HCT116 (cell line): ENCODE measurements at regions not wholly inside any gene's neighbourhood (a gene's known extent, or its start where the extent isn't known, plus 50 kb on each side); places are given as distances from the start of the nearest gene placed in this dataset.

Source experiments
- ATAC-seq: fragments of 200-7000 bp; cut with Tn5 transposase; 2 replicates; pipeline ENCODE4 v1.9.1; 2020; ENCODE audit warnings: mild to moderate bottlenecking, moderate library complexity
- BruUV-seq: library from RNA; stranded (reverse); fragments of 400-500 nt; replicated peaks from 2 replicates; lab custom pipeline; 2021; lab: Mats Ljungman, UMichigan
- CTCF ChIA-PET: fragments of 300-600 bp; sonication (Branson Sonifier 250); formaldehyde crosslinking; loops from one replicate; lab custom pipeline; 2021; ENCODE audit warnings: antibody characterized with exemption; lab: Charles Lee
- POLR2A ChIA-PET: fragments of 300-600, 350-600 bp; sonication (Branson Sonifier 250); formaldehyde crosslinking; loops from one replicate; lab custom pipeline; 2021; ENCODE audit warnings: antibody characterized with exemption; lab: Charles Lee
- RAD21 ChIA-PET, 2 experiments: fragments of 300-600 bp; sonication (Branson Sonifier 250); formaldehyde crosslinking; loops; one replicate each; lab custom pipeline; 2023; ENCODE audit warnings: low total read pairs in 2 of 2; ENCODE audit not compliant: uncharacterized antibody in 2 of 2, unreplicated experiment in 2 of 2, low non-redundant PET in 1 of 2; lab: Charles Lee
- DNase-seq: peaks from one replicate; pipeline ENCODE4 v3.0.0-alpha.2; 2010; ENCODE audit warnings: low read depth, low spot score
- H2AFZ ChIP-seq: fragments of 200-600 bp; shearing (Covaris generic), sonication (generic); 2 replicates; pipeline ENCODE4 v1.6.1; 2017; ENCODE audit warnings: low read depth, mixed run types, mixed read lengths, antibody characterized with exemption, low read length; ENCODE audit not compliant: poor library complexity, severe bottlenecking
- H3K27ac ChIP-seq: 2 replicates; pipeline ENCODE4 v1.5.1; 2012; ENCODE audit warnings: low read depth, low read length
- H3K27me3 ChIP-seq: fragments of 200-600 bp; sonication (generic); 2 replicates; pipeline ENCODE4 v1.6.1; 2016; ENCODE audit warnings: mixed run types, low read length, mixed read lengths; ENCODE audit not compliant: insufficient read depth
- H3K36me3 ChIP-seq, 2 experiments: fragments of 200-500 bp in 1 of 2; fragments of 200-600 bp in 1 of 2; sonication (Bioruptor generic) in 1 of 2; sonication (generic) in 1 of 2; 2 replicates each; pipeline versions ENCODE4 v1.5.1 to v1.6.1; 2014 to 2016; ENCODE audit warnings: low read length in 2 of 2, inconsistent platforms in 1 of 2, mixed read lengths in 1 of 2, mixed run types in 1 of 2; ENCODE audit not compliant: insufficient read depth in 2 of 2, control insufficient read depth in 1 of 2
- H3K4me1 ChIP-seq, 2 experiments: fragments of 200-600 bp in 1 of 2; sonication (generic) in 1 of 2; 2 replicates each; pipeline versions ENCODE4 v1.5.1 to v1.6.1; 2012 to 2017; ENCODE audit warnings: low read length in 2 of 2, inconsistent platforms in 1 of 2, mild to moderate bottlenecking in 1 of 2, mixed read lengths in 1 of 2, mixed run types in 1 of 2, moderate library complexity in 1 of 2; ENCODE audit not compliant: insufficient read depth in 2 of 2, control insufficient read depth in 1 of 2
- H3K4me2 ChIP-seq: fragments of 200-600 bp; sonication (generic); 2 replicates; pipeline ENCODE4 v1.6.1; 2017; ENCODE audit warnings: mixed run types, low read length, mixed read lengths
- H3K4me3 ChIP-seq, 2 experiments: fragments of 200-600 bp in 1 of 2; sonication (generic) in 1 of 2; replicated peaks in 1 of 2; 2 replicates each; pipeline ENCODE4 v1.5.1; 2011 to 2016; ENCODE audit warnings: low read length in 2 of 2, control low read depth in 1 of 2, low read depth in 1 of 2, mild to moderate bottlenecking in 1 of 2, mixed read lengths in 1 of 2, mixed run types in 1 of 2
- H3K79me2 ChIP-seq: fragments of 200-600 bp; sonication (generic); 2 replicates; pipeline ENCODE4 v1.6.1; 2017; ENCODE audit warnings: mild to moderate bottlenecking, mixed run types, low read length, moderate library complexity, mixed read lengths; ENCODE audit not compliant: insufficient read depth
- H3K9ac ChIP-seq: fragments of 200-600 bp; sonication (generic); 2 replicates; pipeline ENCODE4 v1.6.1; 2016; ENCODE audit warnings: low read length, mixed read lengths
- H3K9me2 ChIP-seq: fragments of 200-600 bp; sonication (generic), shearing (Covaris generic); 2 replicates; pipeline ENCODE4 v1.6.1; 2017; ENCODE audit warnings: mixed run types, mild to moderate bottlenecking, moderate library complexity; ENCODE audit not compliant: insufficient read depth
- H3K9me3 ChIP-seq, 2 experiments: fragments of 200-500 bp in 1 of 2; fragments of 200-600 bp in 1 of 2; sonication (Bioruptor generic) in 1 of 2; sonication (generic) in 1 of 2; 2 replicates each; pipeline ENCODE4 v1.6.1; 2014 to 2017; ENCODE audit warnings: low read length in 2 of 2, mixed read lengths in 2 of 2, inconsistent platforms in 1 of 2, low read depth in 1 of 2, mild to moderate bottlenecking in 1 of 2, mixed run types in 1 of 2, moderate library complexity in 1 of 2; ENCODE audit not compliant: control insufficient read depth in 1 of 2, insufficient read depth in 1 of 2
- H4K20me1 ChIP-seq: fragments of 200-600 bp; sonication (generic), shearing (Covaris generic); 2 replicates; pipeline ENCODE4 v1.6.1; 2017; ENCODE audit warnings: mixed run types, mild to moderate bottlenecking, moderate library complexity; ENCODE audit not compliant: insufficient read depth
- CEBPB ChIP-seq: IDR thresholded peaks from 2 replicates; pipeline ENCODE4 v1.6.1; 2012; ENCODE audit warnings: low read depth
- EGR1 ChIP-seq: IDR thresholded peaks from 2 replicates; pipeline ENCODE4 v1.6.1; 2012; ENCODE audit warnings: low read depth
- ELF1 ChIP-seq: IDR thresholded peaks from 2 replicates; pipeline ENCODE4 v1.6.1; 2012; ENCODE audit warnings: low read depth, borderline replicate concordance
- EZH2 ChIP-seq: fragments of 200-600 bp; sonication (generic); IDR thresholded peaks from 2 replicates; pipeline ENCODE4 v1.6.1; 2017; ENCODE audit warnings: antibody characterized with exemption, mixed run types
- EZH2phosphoT487 ChIP-seq: fragments of 200-600 bp; IDR thresholded peaks from 2 replicates; pipeline ENCODE4 v1.6.1; 2018; ENCODE audit warnings: antibody characterized with exemption, borderline replicate concordance
- FOSL1 ChIP-seq: IDR thresholded peaks from 2 replicates; pipeline ENCODE4 v1.6.1; 2012; ENCODE audit warnings: low read depth
- JUND ChIP-seq: IDR thresholded peaks from 2 replicates; pipeline ENCODE4 v1.6.1; 2012
- MAX ChIP-seq: IDR thresholded peaks from 2 replicates; pipeline ENCODE4 v1.6.1; 2012
- POLR2AphosphoS5 ChIP-seq: IDR thresholded peaks from 2 replicates; pipeline ENCODE4 v1.6.1; 2011; ENCODE audit warnings: mild to moderate bottlenecking, low read depth, low read length, moderate library complexity
- RAD21 ChIP-seq: IDR thresholded peaks from 2 replicates; pipeline ENCODE4 v1.6.1; 2012; ENCODE audit warnings: low read depth, mild to moderate bottlenecking
- REST ChIP-seq: IDR thresholded peaks from 2 replicates; pipeline ENCODE4 v1.6.1; 2012; ENCODE audit warnings: low read depth
- SIN3A ChIP-seq: IDR thresholded peaks from 2 replicates; pipeline ENCODE4 v1.6.1; 2012; ENCODE audit warnings: low read depth
- SP1 ChIP-seq: IDR thresholded peaks from 2 replicates; pipeline ENCODE4 v1.6.1; 2012; ENCODE audit warnings: low read depth
- SRF ChIP-seq: IDR thresholded peaks from 2 replicates; pipeline ENCODE4 v1.6.1; 2012; ENCODE audit warnings: low read depth
- TCF7L2 ChIP-seq: IDR thresholded peaks from 2 replicates; pipeline ENCODE4 v1.7.0; 2011; ENCODE audit warnings: borderline replicate concordance, inconsistent platforms; ENCODE audit not compliant: insufficient read depth, insufficient read length; ENCODE audit errors: extremely low read depth
- YY1 ChIP-seq: IDR thresholded peaks from 2 replicates; pipeline ENCODE4 v1.6.1; 2011; ENCODE audit warnings: low read length, low read depth, moderate library complexity, mild to moderate bottlenecking; ENCODE audit not compliant: insufficient replicate concordance; ENCODE audit errors: extremely low read depth
- ZBTB33 ChIP-seq: IDR thresholded peaks from 2 replicates; pipeline ENCODE4 v1.6.1; 2011; ENCODE audit warnings: mild to moderate bottlenecking, low read length, moderate library complexity; ENCODE audit not compliant: insufficient replicate concordance; ENCODE audit errors: extremely low read depth
- ZFX ChIP-seq: fragments of 450-650 bp; IDR thresholded peaks from 2 replicates; pipeline ENCODE4 v1.6.1; 2017
- ZNF274 ChIP-seq: fragments of 200-500 bp; sonication (Bioruptor generic); IDR thresholded peaks from 2 replicates; pipeline ENCODE4 v1.6.1; 2014; ENCODE audit warnings: mild to moderate bottlenecking, low read depth, low read length, inconsistent platforms
- intact Hi-C: fragments of 100-400 bp; cut with micrococcal nuclease; formaldehyde crosslinking; loops from 2 replicates; pipeline ENCODE4 v1.10.0; 2022
- TF ChIP-seq, protein P1 (sequence below), 3 experiments: fragments of 200-600 bp in 1 of 3; sonication (generic) in 1 of 3; IDR thresholded peaks in 2 of 3; conservative IDR thresholded peaks in 1 of 3; 2 replicates each; pipeline ENCODE4 v1.5.1; 2012 to 2017; ENCODE audit warnings: low read depth in 2 of 3, low read length in 2 of 3, antibody characterized with exemption in 1 of 3, borderline replicate concordance in 1 of 3, control low read depth in 1 of 3, mild to moderate bottlenecking in 1 of 3, mixed read lengths in 1 of 3, mixed run types in 1 of 3, moderate library complexity in 1 of 3; ENCODE audit not compliant: insufficient read depth in 1 of 3

DNA sequence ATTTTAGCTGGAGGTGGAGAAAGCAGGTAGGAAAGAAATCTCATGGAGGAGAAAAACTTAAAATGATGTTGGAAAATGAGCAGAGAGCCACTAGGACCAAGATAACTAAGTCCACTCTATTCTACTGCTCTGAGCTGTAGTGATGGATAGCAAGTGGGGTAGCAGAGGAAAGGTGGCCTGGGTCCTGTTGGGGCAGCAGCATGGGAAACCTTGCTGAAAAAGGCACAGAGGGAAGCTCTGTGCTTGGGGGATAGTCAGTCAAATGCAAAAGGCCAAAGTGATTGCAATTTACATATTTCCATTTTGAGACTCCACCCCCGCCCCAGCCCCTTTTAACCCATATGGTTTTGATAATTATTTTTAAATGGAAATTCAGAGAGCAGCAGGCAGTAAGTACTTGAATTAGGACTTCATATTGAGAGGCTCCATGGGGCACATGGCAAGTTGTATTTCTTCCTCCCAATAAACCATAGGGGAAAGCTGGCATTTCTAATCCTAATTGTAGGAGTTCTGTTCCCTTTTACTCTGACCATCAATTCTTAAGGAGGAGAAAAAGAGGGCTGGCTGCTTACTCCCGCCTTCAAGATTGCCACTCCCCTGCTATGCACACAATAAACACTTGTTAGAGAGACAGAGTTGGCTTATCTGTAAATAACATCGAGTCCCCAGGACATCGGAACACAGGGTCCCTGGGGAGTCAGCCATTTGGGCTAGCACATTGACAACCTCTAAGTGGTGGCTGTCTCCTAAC is 1341.5 kb upstream of the TENM4 start:
- TF ChIP-seq SRF (no peak), REST (no peak), ZFX (no peak), MAX (no peak), FOSL1 (no peak), EGR1 (no peak), YY1 (no peak), SP1 (no peak), SIN3A (no peak), RAD21 (no peak), POLR2AphosphoS5 (no peak), EZH2phosphoT487 (no peak), JUND (no peak), CEBPB (no peak), TCF7L2 (no peak), ZNF274 (no peak), EZH2 (no peak), ELF1 (no peak), ZBTB33 (no peak)
- TF ChIP-seq, protein P1, sequence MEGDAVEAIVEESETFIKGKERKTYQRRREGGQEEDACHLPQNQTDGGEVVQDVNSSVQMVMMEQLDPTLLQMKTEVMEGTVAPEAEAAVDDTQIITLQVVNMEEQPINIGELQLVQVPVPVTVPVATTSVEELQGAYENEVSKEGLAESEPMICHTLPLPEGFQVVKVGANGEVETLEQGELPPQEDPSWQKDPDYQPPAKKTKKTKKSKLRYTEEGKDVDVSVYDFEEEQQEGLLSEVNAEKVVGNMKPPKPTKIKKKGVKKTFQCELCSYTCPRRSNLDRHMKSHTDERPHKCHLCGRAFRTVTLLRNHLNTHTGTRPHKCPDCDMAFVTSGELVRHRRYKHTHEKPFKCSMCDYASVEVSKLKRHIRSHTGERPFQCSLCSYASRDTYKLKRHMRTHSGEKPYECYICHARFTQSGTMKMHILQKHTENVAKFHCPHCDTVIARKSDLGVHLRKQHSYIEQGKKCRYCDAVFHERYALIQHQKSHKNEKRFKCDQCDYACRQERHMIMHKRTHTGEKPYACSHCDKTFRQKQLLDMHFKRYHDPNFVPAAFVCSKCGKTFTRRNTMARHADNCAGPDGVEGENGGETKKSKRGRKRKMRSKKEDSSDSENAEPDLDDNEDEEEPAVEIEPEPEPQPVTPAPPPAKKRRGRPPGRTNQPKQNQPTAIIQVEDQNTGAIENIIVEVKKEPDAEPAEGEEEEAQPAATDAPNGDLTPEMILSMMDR (IDR thresholded peaks at IDR 0.05 in 2 of 3, conservative IDR thresholded peaks at IDR 0.05 in 1 of 3; ENCODE audit: borderline replicate concordance in 1 of 3, insufficient read depth in 1 of 3, low read depth in 2 of 3, low read length in 2 of 3) = no peak
- H3K36me3 ChIP-seq = no peaks in the 10 kb centered on the region
- H2AFZ ChIP-seq = no peak overlapping the region
- no TSS peak for BruUV-seq
- H3K9me2 ChIP-seq = no peaks in the 10 kb centered on the region
- CTCF ChIA-PET = no interaction called here
- RAD21 ChIA-PET = no interaction called here
- intact Hi-C loops = no loop called here
- no peaks in the 10 kb centered on the region for H3K4me1 ChIP-seq
- DNase-seq (no peak), ATAC-seq (no peak)
- no peak overlapping the region for H3K4me3 ChIP-seq
- no peaks in the 10 kb centered on the region for H4K20me1 ChIP-seq
- H3K79me2 ChIP-seq = no peaks in the 10 kb centered on the region
- H3K4me2 ChIP-seq = no peak overlapping the region
- H3K9me3 ChIP-seq = peaks cover 5 to 23% of the 10 kb centered on the region in 2 experiments; a peak in 3 of 4 replicates
- H3K27me3 ChIP-seq = no peaks in the 10 kb centered on the region
- POLR2A ChIA-PET = no interaction called here
- H3K27ac ChIP-seq = no peak overlapping the region
- H3K9ac ChIP-seq = no peak overlapping the region
